ENCODE measurements at regions not wholly inside any gene's neighbourhood (a gene's known extent, or its start where the extent isn't known, plus 50 kb on each side); places are given as distances from the start of the nearest gene placed in this dataset.
"Not testable (repeated sequence)": the region's sequence is repeated elsewhere in the genome, so short reads cannot be mapped to it uniquely, and the experiment has no call there.

GRCh38 chr3:181533811-181534210, 177.9 kb upstream of the SOX2 start:
- no peak for DNase-seq

- no peak for DNase-seq
Observed at GRCh38 chr3:181530584-181530983, 181.1 kb upstream of the SOX2 start.

- DNase-seq = no peak
Observed at GRCh38 chr3:181521831-181522230, 189.9 kb upstream of the SOX2 start.

GRCh38 chr3:181518222-181518621, 193.5 kb upstream of the SOX2 start:
- no peak for DNase-seq

- no peak for DNase-seq
Observed at GRCh38 chr3:181512787-181513186, 198.9 kb upstream of the SOX2 start.

- DNase-seq = no peak
Observed at GRCh38 chr3:181510500-181510899, 201.2 kb upstream of the SOX2 start.

- DNase-seq = no peak
Observed at GRCh38 chr3:181497358-181497757, 214.4 kb upstream of the SOX2 start.

- DNase-seq = no peak
Observed at GRCh38 chr3:181493423-181493822, 218.3 kb upstream of the SOX2 start.

- DNase-seq = no peak
Observed at GRCh38 chr3:181488536-181488935, 223.2 kb upstream of the SOX2 start.

- DNase-seq = no peak
Observed at GRCh38 chr3:181487236-181487978, 224.3 kb upstream of the SOX2 start.

GRCh38 chr3:181486141-181486885, 225.4 kb upstream of the SOX2 start:
- peak; percentile 1 for DNase-seq

GRCh38 chr3:181484026-181484425, 227.7 kb upstream of the SOX2 start:
- DNase-seq = no peak

GRCh38 chr3:181475146-181475545, 236.6 kb upstream of the SOX2 start:
- not testable (repeated sequence) for DNase-seq

GRCh38 chr3:181470349-181470748, 241.4 kb upstream of the SOX2 start:
- no peak for DNase-seq

- no peak for DNase-seq
Observed at GRCh38 chr3:181464033-181464694, 247.6 kb upstream of the SOX2 start.

GRCh38 chr3:181461381-181461780, 250.3 kb upstream of the SOX2 start:
- no peak for DNase-seq

GRCh38 chr3:181459516-181459915, 252.2 kb upstream of the SOX2 start:
- no peak for DNase-seq

- no peak for DNase-seq
Observed at GRCh38 chr3:181458857-181459256, 252.9 kb upstream of the SOX2 start.

- no peak for DNase-seq
Observed at GRCh38 chr3:181457756-181458155, 254.0 kb upstream of the SOX2 start.

- DNase-seq = no peak
Observed at GRCh38 chr3:181457190-181457589, 254.5 kb upstream of the SOX2 start.

GRCh38 chr3:181455276-181455675, 256.4 kb upstream of the SOX2 start:
- no peak for DNase-seq

- no peak for DNase-seq
Observed at GRCh38 chr3:181454451-181455027, 257.2 kb upstream of the SOX2 start.

GRCh38 chr3:181446741-181447140, 265.0 kb upstream of the SOX2 start:
- DNase-seq = no peak
